SK-N-MC (cell line): ENCODE measurements at regions not wholly inside any gene's neighbourhood (a gene's known extent, or its start where the extent isn't known, plus 50 kb on each side); places are given as distances from the start of the nearest gene placed in this dataset.

Source experiments
- EZH2 ChIP-seq: fragments of 200-600 bp; sonication (generic); IDR thresholded peaks from one replicate; pipeline ENCODE4 v1.6.1; 2017; ENCODE audit warnings: antibody characterized with exemption
- FOXP2 ChIP-seq: optimal IDR thresholded peaks from 2 replicates; pipeline ENCODE3; 2011; ENCODE audit warnings: mild to moderate bottlenecking, moderate library complexity; ENCODE audit not compliant: insufficient read depth; ENCODE audit errors: extremely low read length, control extremely low read depth
- POLR2AphosphoS5 ChIP-seq: IDR thresholded peaks from 2 replicates; pipeline ENCODE4 v1.6.1; 2012; ENCODE audit warnings: mild to moderate bottlenecking, low read depth, low read length, borderline replicate concordance

DNA sequence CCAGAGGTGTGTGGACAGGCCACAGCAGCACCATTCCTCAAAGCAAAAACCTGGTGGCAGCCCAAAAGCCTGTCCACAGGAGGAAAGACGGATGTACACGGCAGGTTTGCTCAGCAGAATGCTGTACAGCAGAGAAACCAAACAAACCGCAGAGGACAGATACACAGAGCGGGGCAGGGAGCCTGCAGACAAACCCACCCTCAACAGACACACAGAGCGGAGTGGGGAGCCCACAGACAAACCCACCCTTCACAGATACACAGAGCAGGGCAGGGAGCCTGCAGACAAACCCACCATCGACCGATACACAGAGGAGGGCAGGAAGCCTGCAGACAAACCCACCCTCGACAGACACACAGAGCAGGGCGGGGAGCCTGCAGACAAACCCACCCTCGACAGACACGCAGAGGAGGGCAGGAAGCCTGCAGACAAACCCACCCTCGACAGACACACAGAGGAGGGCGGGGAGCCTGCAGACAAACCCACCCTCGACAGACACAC, 53.0 kb upstream of the METRNL start:
- TF ChIP-seq POLR2AphosphoS5 (no peak), EZH2 (no peak), FOXP2 (no peak)
